Tibial nerve (tissue), 4 donors: ENCODE measurements at regions not wholly inside any gene's neighbourhood (a gene's known extent, or its start where the extent isn't known, plus 50 kb on each side); places are given as distances from the start of the nearest gene placed in this dataset.

Experiments
- EP300 ChIP-seq, 2 donors: sonication (generic); formaldehyde crosslinking; IDR thresholded peaks; one replicate each; pipeline ENCODE4 v1.6.1; 2017; ENCODE audit warnings: antibody characterized with exemption in 2 of 2, mild to moderate bottlenecking in 1 of 2
- POLR2A ChIP-seq, 2 donors: fragments of 450-650 bp; IDR thresholded peaks; one replicate each; pipeline ENCODE4 v1.6.1; 2017; ENCODE audit warnings: antibody characterized with exemption in 2 of 2, mild to moderate bottlenecking in 2 of 2, moderate library complexity in 2 of 2
- TF ChIP-seq, protein P1 (sequence below), 5 experiments: fragments of 200-600 bp in 3 of 5; fragments of 450-650 bp in 2 of 5; sonication (generic) in 3 of 5; IDR thresholded peaks; one replicate each; pipeline ENCODE4 v1.5.1; 2016 to 2019; ENCODE audit warnings: antibody characterized with exemption in 5 of 5, mild to moderate bottlenecking in 3 of 5, moderate library complexity in 2 of 5

GRCh38 chr10:63825111-63825510, 303.9 kb downstream of the REEP3 start:
- TF ChIP-seq, protein P1, sequence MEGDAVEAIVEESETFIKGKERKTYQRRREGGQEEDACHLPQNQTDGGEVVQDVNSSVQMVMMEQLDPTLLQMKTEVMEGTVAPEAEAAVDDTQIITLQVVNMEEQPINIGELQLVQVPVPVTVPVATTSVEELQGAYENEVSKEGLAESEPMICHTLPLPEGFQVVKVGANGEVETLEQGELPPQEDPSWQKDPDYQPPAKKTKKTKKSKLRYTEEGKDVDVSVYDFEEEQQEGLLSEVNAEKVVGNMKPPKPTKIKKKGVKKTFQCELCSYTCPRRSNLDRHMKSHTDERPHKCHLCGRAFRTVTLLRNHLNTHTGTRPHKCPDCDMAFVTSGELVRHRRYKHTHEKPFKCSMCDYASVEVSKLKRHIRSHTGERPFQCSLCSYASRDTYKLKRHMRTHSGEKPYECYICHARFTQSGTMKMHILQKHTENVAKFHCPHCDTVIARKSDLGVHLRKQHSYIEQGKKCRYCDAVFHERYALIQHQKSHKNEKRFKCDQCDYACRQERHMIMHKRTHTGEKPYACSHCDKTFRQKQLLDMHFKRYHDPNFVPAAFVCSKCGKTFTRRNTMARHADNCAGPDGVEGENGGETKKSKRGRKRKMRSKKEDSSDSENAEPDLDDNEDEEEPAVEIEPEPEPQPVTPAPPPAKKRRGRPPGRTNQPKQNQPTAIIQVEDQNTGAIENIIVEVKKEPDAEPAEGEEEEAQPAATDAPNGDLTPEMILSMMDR (IDR thresholded peaks at IDR 0.05), result no peak
- TF ChIP-seq EP300 (IDR thresholded peaks at IDR 0.05), result no peak
- no peak for TF ChIP-seq POLR2A (IDR thresholded peaks at IDR 0.05)
